ENCODE measurements at regions not wholly inside any gene's neighbourhood (a gene's known extent, or its start where the extent isn't known, plus 50 kb on each side); places are given as distances from the start of the nearest gene placed in this dataset.
A peak's percentile ranks its signal among the peaks of the same experiment; 100 is the strongest.
"Not testable (repeated sequence)": the region's sequence is repeated elsewhere in the genome, so short reads cannot be mapped to it uniquely, and the experiment has no call there.

DNA sequence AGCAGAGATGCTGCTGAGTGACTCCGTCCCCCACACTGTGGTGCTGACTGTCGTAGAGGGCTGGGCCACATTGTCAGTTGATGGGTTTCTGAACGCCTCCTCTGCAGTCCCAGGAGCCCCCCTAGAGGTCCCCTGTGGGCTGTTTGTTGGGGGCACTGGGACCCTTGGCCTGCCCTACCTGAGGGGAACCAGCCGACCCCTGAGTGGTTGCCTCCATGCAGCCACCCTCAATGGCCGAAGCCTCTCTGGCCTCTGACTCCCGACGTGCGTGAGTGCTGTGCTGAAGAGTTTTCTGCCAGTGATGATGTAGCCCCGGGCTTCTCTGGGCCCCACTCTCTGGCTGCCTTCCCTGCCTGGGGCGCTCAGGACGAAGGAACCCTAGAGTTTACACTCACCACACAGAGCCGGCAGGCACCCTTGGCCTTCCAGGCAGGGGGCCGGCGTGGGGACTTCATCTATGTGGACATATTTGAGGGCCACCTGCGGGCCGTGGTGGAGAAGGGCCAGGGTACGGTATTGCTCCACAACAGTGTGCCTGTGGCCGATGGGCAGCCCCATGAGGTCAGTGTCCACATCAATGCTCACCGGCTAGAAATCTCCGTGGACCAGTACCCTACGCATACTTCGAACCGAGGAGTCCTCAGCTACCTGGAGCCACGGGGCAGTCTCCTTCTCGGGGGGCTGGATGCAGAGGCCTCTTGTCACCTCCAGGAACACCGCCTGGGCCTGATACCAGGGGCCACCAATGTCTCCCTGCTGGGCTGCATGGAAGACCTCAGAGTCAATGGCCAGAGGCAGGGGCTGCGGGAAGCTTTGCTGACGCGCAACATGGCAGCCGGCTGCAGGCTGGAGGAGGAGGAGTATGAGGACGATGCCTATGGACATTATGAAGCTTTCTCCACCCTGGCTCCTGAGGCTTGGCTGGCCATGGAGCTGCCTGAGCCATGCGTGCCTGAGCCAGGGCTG is 181.1 kb downstream of the TBC1D2B start:
- not testable (repeated sequence) for DNase-seq

DNA sequence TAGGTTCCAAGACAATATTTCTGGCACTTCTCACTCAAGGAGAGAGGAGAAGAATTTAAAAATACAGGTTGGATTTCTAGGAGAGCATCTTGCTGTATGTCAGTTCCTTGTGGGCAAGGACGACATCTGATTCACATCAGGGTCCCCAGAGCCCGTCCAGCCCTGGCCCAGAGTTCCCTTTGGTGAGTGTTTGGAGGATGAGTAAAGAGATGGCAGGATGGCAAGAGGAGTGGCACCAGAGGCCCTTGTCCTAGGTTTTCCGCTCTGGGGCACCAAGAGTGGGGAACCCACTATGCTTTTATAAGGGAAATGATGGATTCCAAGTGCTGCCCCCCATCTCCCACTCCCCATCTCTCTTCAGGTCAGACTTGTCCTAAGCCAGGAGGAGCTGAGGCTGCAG is 181.8 kb downstream of the TBC1D2B start:
- DNase-seq: no peak

DNA sequence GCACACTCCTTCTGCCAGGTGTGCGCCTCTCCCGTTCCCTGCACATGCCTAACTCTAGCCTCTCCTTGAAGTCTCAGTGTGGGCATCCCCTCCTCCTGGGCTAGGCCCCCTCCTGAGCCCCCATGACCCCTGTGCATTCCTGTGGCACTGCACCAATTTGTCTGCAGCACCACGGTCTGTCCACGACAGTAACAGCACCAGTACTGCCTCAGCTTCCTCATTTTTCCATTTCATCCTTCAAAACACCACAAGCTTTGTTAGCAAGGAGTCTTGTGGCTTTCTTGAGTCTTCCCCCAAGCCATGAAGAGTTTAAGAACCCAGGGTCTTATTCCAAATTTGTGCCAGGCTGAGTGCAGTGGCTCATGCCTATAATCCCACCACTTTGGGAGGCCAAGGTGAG is 182.4 kb downstream of the TBC1D2B start:
- DNase-seq: not testable (repeated sequence)

DNA sequence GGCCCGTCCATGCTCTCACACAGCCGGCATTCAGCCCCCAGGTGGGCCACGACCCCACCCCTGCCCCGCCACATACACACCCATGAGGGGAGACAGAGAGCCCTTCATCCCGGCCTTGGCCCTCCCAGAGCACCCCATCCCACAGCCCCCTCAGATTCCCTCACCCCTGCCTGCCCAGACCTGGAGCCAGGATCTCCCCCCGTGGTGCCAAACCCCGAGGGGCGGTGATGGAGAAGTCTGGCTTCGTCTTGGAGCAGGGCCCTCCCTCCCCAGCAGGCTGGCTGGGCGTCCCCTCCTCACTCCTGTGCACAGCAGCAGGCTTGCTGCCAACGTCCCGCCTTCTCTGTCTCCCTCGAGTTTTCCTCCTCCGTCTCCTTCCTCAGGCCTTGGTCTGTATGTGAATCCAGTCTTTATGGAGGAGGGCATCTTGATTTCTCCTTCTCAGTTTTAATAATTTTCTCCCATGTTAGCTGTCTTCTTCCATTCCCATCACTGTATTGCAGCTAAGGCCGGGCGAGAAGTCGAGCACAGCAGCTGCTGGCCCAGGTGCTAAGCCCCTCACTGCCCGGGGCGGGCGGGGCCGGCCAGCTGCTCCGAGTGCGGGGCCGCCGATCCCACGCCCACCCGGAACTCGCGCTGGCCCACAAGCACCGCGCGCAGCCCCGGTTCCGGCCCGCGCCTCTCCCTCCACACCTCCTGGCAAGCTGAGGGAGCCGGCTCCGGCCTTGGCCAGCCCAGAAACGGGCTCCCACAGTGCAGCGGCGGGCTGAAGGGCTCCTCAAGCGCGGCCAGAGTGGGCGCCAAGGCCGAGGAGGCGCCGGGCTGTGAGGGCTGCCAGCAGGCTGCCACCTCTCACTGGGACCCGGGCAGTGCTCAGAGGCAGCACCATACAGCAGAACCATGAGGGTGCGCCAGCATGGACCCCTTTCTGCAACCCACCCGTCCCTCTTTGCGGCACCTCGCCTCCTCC is 183.6 kb downstream of the TBC1D2B start:
- not testable (repeated sequence) for DNase-seq

DNA sequence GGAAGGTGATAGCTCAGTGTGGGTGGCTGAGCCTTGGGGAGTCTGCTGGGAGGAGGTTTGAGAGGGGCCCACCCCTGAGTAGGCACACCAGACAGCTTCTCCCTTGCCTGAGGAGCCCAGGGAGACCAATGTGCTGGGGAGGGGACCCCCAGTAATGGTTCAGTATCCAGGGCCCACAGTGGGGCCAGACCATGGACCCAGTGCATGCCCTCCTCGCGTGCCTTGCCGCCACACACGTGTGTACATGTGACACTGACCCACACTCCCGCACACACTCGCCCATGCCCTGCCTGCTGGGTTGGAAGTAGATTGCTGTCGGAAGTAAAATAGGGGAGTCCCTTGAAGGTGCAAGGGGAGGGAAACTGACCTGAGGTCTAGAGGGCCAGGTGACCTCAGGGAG is 184.3 kb downstream of the TBC1D2B start:
- not testable (repeated sequence) for DNase-seq

DNA sequence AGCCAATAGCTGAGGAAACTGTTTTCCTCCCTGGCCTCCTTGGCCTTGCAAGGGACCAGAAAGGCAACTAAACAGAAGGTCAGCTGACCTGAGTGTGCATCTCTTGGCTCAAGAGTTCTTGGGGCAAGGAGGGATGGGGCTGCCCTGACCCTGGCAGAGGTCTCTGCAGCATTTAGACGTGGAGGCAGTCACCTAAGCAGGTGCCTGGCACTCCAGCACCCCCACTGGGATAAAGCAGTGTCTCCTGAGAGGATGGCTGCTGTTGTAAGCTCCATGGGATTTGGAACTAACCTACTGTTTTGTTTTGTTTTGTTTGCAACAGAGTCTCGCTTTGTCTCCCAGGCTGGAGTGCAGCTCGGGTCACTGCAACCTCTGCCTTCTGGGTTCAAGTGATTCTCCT is 185.2 kb downstream of the TBC1D2B start:
- DNase-seq: no peak

DNA sequence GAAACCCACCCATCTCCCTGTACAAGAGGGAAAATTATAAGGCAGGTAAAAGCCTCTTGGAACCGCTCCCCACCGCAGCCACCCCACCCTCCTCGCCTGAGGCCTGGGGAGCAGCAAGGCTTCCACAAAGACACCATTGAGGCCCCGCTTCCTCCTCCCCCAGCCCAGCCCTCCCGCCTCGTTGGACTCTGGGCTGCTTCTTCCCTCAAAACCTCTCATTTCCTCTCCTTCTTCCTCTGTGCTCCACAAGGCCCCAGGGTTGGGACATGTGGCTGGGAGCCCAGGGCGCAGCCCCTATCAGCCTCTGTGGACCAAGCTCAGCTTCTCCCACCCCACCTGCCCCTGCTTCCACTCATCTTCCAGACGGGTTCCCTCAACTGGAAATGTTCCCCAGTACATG is 185.6 kb downstream of the TBC1D2B start:
- DNase-seq: not testable (repeated sequence)

DNA sequence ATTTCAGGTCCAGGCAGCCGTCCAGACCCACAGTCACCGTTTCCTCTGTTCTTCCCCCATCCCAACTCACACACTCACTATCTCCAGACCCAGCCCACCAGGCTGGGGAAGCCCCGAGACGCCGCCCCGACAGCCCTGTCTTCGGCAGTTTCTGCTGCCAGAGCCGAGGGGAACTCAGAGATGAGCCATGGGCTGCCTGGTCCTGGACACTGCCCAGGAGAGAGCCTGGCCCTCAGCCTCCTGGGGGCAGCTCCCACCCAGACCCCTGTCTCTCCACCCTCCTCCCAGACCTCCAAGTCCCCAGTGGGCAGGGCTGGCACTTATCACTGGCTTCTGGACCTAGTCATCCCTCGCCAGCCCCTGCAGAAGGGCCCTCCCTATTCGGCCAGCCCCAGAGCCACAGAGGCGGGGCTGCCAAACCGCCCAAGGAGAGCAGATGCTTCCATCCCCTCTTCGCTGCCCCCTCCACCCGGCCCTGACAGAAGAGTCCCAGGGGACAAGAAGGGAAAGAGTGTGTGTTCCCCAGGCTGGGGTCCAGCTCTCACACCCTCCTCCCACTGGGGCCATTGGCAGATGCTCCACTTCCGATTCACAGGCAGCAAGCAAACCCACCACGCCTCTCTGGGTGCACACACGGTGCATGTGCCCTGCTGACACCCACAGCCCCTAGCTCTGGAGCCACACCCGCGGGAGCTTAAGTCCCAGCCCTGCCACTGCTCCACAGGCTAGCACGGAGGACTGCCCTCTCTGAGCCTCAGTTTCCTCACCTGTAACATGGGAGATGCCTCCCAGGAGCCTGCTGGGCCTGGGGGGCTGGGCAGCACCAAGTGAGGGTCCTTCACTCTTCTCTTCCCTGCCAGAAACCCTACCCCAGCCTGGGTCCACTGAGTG is 186.4 kb downstream of the TBC1D2B start:
- peak; percentile 40 for DNase-seq

DNA sequence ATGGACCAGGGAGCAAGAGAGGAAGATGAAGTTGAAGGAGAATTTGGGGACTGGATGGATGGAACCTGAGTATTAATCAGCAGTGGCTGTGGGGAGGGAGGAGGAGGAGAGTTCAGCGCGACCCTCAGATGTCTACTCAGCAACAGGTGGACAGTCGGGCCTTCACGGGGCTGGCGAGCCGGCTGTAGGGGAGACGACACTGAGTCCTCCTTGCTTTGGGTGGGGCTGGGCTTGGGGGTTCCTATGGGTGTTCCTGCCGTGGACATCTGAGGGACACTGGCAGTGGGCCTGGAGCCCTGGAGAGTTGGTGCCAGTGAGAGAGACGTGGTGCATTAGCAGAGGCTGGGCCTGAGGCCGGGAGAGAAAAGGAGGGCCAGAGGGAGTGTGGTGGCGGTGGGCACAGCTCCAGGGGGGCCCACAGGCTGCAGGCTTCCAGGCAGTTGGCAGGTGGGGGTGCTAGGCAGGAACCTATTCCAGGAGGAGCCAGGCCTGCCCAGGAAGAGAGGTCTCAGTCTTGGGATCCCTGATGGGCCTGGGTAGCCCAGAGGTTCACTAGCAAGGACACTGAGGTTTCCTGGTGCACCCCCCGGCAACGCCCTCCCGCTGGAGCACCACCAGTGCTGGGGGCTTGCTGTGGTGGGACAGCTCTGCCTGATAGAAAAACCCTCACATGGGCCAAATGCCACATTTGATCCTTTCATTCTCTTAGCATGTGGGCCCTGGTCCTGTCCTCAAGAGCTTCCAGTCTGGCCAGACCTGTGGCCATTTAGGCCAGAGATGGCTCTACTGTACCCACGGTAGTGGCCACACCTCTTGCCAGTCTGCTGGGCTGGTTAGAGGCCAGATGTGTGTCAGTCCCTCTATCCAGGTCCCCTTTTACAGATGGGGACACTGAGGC is 187.4 kb downstream of the TBC1D2B start:
- not testable (repeated sequence) for DNase-seq

DNA sequence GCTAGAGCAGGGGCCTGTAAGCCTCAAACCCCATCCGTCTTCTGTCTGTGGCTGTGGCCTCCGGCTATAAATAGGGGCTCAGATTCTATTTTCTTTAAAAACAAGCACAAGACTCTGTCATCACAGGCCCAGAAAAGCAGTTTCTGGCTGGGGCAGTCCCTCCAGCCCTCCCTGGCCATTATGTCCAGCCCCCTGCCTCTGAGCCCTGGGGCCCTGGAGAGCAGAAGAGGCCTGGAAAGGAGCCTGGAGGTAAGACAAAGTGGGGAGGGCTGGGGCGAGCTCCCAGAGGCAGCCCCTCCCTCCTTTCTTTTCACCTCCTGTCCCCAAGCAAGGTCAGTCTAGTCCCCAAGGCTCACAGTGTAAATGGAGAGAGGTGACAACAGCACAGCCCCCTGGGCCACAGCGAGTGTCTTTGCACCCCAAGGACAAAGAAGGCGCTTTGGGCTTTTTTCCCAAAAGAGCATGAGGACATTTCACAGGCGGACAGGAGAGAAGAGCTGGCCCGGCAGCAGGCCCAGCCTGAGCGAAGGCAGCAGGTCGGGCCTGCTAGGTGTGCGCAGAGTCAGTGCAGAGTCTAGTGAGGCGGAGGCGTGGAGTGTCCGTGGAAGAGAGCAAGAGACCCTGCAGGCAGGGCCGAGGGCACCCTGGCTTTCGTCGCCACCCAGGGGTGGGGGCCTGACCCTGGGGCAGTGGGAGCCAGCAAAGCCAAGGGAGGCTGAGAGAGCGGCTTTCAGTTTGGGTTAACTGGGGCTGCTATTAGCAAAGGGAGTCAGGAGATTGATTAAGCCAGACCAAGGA is 188.3 kb downstream of the TBC1D2B start:
- no peak for DNase-seq

DNA sequence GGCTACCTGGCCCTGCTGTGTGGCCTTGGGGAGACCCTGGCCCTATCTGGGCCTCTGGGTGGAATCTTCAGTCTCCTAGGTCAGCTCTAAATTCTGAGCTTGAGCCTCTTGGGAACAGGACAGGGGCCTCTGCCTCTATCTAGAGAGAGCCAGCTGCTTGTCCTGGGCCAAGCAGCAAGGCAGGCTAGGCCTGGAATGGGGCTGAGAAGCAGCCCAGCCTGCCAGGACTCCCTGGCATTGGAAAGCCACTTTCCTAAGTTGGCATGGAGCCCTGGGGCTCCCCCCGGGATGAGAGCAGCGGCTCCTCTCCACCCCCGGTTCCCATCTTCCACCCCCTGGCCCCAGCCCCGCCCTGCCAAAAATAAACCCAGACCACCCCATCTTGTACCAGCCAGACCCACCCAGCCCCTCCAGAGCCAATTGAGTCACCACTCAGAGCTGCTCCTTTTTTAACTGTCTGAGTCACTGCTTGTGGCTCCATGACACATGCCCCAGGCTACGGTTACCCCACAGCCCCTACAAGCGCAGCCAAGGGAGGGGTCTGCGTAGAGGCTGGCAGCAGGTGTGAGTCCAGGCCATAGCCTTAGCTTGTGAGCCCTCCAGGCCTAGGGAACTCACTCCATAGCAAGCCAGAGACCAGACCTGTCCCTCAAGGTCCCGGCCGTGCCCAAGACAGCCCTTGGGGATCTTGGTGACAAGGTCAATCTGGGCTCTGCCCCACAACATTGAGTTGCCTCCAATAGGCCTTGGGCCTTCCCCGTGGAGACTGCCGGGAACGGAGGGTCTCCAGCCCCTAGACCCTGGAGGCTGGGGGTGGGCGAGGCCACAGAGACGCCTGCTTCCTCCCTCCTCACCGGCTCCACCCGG is 189.7 kb downstream of the TBC1D2B start:
- not testable (repeated sequence) for DNase-seq

DNA sequence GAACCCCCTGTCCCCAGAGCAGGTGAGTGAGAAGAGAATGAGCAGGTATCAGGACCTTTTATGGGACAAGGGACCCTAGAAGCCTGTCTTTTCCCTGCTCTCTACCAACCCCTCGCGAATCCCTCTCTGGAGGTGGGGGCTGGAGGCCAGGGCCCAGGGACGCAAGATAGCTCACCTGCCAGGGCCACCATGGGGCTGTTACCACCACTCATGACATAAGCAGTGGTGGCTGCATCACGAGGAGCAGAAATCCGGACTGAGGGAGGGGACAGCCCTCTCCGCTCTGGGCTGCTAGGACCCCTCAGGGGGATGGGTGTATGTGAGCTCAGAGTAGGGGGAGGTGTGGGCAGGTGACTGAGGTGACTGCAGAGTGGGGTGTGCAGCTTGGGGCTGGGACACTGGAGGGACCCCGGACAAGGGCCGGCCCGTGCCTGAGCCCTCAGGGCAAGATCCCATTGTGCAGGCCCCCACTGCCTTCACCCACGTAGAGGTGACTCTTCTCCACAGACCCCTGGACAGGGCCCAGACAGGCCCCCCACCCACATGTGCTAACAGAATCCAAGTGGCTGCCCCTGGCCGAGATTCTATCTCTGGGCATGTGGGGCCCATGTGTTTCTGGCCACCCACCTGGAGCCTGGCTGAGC is 190.6 kb downstream of the TBC1D2B start:
- DNase-seq: no peak

DNA sequence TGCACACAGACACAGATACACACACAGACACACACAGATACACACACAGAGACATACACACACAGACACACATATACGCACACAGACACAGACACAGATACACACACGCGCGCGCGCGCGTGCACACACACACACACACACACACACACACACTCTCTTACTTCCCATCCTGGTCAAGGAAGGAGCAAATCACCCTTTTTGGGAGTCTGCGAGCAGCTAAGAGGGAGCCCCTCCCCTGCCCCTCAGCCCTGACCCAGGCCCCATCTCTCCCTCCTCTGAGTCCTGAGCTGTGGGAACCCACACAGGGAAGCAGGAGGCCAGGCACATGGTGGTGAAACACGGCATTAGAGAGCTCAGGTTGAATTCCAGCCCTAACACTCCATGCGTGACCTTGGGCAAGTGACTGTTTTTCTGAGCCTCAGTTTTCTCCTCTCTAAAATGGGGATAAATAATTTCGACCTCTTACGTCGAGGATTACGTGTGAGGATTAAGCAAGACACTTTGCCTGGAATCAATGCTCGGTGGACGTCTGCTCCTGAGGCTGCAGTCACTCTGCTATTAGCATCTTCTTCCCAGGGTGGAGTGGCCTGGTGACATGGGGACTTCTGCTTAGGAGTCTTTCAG is 191.5 kb downstream of the TBC1D2B start:
- DNase-seq: not testable (repeated sequence)

DNA sequence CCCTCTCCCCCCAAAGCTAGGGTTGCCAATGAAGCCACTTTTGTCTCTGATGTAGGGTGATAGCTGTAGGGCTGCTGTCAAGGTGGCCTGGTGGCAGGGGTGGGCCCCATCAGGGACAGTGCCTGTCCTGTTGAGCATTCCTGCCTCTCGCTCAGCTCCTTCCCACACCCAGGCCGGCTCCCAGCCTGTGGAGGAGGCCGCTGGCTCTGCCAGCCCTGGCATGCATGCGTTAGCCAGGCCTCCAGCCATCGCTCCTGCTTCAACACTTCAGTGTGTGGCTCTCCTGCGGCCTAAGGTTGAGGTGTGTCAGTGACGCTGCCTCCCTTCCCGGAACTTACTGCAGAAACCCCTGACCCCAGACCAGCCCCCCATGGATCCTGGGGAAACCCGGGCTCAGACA is 194.5 kb downstream of the TBC1D2B start:
- DNase-seq: not testable (repeated sequence)

DNA sequence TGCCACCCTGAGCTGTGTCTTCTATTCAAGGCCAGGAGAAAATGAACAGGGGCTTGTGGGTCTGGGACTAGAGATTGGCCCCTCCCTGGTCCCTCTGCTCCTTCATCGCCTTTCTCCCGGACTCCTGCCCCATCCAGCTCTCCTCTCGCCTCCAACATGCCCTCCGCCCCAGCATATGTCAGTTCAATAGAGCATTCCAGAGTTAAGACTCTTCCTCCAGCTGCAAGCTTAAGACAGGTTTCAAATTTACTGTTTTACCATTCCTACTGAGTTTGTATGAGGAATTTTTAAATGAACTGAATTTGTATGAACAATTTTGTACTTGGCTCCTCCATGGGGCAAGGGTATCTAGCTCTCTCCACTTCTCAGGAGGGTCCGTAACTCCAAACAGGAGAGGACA is 195.6 kb downstream of the TBC1D2B start:
- no peak for DNase-seq

DNA sequence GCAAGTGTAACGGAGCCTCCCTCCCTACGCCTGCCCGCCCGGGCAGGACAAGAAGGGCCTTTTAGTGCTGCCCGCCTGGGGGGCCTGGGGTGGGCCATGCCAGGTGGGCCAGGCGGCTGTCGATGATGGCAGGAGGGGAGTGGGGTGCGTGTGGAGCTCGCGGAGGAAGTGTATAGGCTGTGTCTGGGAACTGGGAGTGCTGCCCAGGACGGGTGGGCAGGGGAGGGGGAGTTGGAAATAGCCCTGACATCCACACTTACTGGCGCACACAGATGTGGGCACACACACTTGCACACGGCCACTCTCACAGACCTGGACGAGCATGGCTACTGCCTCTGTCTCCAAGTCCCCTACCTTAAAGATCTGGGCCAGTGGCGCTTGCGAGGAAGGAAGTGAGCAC is 196.0 kb downstream of the TBC1D2B start:
- DNase-seq: not testable (repeated sequence)

DNA sequence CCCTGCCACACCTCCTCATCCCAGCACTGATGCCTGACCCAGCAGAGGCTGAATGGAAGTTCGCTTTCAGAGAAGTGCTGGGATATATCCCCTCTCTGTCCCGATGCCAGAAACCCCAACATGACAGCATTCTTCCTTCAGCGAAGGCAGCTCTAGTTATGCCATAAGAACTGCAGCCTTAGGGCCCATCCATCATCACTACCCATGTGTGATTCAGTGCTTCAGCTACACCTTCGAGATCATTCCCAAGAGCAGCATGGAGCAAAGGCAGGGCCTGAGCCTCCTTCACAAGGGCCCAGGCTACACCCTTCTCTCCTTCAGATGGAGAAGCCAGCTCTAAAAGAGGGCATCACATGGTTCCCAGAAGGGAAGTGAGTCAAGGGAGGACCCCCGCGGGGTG is 198.0 kb downstream of the TBC1D2B start:
- not testable (repeated sequence) for DNase-seq

DNA sequence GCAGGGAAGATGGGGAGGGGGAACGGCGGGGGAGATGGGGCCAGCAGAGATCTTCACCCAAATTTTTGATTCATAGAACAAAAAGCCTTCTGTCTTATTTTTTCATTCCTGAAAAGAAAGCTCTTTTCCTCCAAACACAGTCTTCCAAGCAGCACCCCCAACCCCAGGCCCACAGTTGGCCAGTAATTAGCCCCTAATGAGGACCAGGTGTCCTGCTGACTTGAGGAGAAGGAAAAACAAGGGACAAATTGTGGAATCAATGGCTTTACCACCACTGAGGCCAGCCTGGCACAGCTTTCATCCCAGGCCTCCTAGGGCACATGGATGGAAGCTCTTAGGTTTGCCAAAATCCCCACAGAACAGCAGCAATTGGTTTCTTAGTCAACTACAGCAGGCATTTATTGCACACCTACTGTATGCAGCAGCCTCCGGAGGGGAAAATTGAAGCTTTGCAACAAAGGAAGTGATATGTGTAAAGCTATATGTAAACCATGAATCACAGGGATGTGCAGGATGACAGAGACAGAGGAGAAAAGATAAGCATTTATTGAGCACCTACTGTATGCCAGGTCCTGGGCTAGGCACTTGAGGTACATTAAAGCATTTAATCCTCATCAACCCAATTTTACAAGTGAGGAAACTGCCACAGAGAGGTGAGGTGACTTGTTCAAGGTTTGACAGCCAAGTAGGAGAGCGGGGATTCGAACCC is 199.5 kb downstream of the TBC1D2B start:
- DNase-seq: no peak

Measured in DMS 273 treated with DMSO at 0.1 percent for 48 hours (cell line).